NOMO-1 treated with DMSO at 0.1 percent for 48 hours (cell line): ENCODE measurements at regions not wholly inside any gene's neighbourhood (a gene's known extent, or its start where the extent isn't known, plus 50 kb on each side); places are given as distances from the start of the nearest gene placed in this dataset.
"Not testable (repeated sequence)": the region's sequence is repeated elsewhere in the genome, so short reads cannot be mapped to it uniquely, and the experiment has no call there.

Experiments used
- DNase-seq: peaks from one replicate; lab custom pipeline; 2025; ENCODE audit not compliant: unreplicated experiment; lab: John Stamatoyannopoulos, UW

- not testable (repeated sequence) for DNase-seq
Measured at GRCh38 chr14:27363036-27363435, 765.2 kb upstream of the NOVA1 start.

GRCh38 chr14:27366596-27366995, 768.8 kb upstream of the NOVA1 start:
- no peak for DNase-seq

DNA sequence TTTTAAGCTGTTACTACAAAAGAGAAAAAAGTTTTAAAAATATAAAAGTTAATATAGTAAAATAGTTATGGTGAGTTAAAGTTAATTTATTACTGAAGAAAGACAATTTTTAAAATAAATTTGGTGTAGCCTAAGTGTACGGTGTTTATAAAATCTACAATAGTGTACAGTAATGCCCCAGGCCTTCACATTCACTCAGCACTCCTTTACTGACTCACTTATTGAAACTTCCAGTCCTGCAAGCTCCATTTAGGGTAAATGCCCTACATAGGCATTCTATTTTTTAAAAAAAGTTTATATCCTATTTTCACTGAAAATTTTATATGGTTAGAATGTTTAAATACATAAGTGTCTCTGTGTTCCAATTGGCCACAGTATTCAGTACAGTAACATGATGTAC, 769.5 kb upstream of the NOVA1 start:
- DNase-seq = no peak

DNA sequence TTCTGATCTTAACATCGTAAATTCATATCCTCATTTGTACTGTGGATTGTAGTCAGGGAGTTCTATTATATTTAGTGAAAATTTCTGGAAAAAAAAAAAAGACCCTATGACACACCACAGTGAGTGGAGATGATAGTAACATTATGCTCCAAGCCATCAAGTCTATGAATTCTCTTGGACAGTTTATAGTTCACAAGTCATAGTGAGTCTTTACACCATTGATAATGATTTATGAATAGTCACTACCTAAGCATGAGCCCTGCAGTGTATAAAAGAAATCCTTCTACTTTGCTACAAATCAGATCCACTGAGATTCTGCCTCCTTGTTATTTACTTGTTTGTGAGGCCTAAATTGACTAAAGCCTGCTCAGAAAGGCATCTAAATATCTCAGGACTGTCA, 772.2 kb upstream of the NOVA1 start:
- no peak for DNase-seq

DNA sequence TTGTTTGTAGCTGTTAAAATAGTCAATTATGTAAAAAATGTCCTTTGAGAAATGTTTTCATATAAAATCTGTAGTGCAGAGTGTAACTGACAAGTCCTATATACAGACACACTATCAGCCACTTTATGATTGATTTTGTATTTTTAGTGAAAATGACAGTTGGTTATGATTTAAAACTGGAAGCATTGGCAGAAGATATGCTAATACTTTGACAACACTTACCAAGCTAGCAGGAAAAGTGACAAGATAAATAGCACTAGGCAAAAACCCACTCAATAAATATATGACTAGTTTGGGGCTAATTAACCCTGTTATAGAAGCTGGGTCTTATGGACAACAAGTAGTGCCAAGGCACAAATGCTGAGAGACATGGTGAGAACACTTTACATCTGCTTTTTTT, 772.9 kb upstream of the NOVA1 start:
- DNase-seq = no peak

- no peak for DNase-seq
Measured at GRCh38 chr14:27371209-27371608, 773.4 kb upstream of the NOVA1 start.

DNA sequence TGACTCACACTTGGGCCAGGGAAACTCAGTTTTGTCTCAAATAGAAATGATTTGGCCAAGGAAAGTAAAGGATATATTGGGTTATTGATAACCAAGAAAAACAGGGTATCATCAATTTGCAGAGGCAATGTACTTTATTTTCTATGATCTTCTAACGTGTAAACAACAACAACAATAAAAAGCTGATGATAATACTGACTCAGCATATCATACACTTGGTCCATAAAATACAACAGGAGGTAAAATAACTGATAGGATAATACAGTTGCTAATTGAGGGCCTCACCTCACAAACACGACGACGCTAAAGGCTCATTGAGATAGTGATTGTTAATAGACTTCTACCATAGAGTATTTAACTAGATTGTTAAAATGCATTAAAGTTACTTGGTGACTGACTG, 774.0 kb upstream of the NOVA1 start:
- no peak for DNase-seq

- DNase-seq = no peak
Measured at GRCh38 chr14:27372771-27373170, 774.9 kb upstream of the NOVA1 start.

GRCh38 chr14:27384124-27384523, 786.3 kb upstream of the NOVA1 start:
- DNase-seq = no peak

DNA sequence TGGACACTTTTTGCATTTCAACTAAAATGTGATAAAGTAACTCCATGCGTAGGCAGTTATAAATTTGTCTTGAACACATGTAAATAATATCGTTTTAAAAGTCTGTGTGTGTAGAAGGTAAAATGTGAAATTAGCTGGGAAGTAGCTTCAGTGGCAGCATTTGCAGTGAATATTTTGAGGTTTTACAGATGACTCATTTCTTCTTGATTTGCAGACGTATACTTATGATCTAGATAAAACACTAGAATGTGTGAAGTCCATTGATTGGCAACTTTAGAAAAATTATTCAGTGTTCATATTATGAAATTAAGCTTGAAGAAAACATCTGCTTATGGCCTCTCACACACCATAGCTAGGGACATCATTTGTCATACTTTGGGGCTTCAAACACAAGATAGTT, 788.6 kb upstream of the NOVA1 start:
- DNase-seq = no peak

- no peak for DNase-seq
Measured at GRCh38 chr14:27387463-27387862, 789.6 kb upstream of the NOVA1 start.

GRCh38 chr14:27389402-27389801, 791.6 kb upstream of the NOVA1 start:
- no peak for DNase-seq

- DNase-seq = no peak
Measured at GRCh38 chr14:27390155-27390554, 792.3 kb upstream of the NOVA1 start.

DNA sequence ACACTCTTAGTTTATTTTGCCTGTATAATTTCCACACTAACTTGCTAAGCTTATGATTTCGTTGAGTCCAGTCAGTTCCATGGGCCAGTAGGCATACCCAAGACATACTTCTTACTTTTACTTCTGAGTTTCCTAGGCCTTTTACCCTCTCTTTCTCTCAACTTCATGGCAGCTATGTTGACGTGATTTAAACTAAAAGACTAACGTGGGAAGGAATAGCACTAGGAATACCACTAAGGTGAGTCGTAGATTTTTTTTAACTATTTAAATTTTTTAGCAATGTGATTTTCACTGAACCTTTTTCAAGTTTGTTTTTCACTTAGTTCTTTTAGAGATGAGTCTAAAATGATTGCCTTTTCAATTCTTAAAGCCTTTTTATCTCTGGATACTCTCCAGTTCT, 793.5 kb upstream of the NOVA1 start:
- DNase-seq = no peak

GRCh38 chr14:27392153-27392552, 794.3 kb upstream of the NOVA1 start:
- no peak for DNase-seq

DNA sequence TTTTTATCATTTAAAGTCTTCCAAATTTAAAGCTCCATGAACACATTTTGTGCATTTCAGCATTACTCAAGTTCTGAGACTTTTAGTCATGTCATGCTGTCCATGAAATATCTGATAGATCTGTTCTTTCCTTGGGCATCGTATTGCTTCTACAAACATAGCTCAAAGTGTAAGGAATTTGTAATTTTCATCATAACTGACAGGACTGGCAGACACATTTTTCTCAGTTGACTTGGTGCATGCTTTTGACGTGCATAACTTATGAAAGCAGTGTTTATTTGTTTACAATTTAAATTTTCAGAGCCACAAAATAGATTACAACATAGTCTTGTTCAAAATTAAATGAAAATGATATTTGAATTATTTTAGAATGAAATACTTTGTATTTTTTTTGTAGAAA, 812.1 kb upstream of the NOVA1 start:
- no peak for DNase-seq

DNA sequence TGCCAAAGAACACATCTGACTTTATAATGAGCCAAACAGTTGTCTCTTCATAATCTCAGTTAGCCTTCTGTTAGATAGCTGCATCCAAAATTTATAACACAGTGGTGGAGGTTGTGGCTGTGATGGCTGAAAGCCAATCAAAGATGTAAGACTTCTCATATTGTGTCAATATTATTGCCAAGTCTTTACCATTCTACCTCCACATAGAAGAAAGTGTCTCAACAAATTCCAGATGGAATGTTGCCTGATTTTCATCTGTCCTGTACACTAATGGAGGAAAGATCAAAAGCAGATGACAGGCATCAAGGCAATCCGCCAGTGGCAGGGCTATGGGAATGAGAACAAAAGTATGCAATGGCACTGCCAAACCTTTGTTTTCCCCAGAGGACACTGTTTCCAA, 813.1 kb upstream of the NOVA1 start:
- DNase-seq = no peak

- DNase-seq = no peak
Measured at GRCh38 chr14:27427796-27428195, 830.0 kb upstream of the NOVA1 start.

GRCh38 chr14:27435923-27436670, 838.3 kb upstream of the NOVA1 start:
- DNase-seq = no peak

DNA sequence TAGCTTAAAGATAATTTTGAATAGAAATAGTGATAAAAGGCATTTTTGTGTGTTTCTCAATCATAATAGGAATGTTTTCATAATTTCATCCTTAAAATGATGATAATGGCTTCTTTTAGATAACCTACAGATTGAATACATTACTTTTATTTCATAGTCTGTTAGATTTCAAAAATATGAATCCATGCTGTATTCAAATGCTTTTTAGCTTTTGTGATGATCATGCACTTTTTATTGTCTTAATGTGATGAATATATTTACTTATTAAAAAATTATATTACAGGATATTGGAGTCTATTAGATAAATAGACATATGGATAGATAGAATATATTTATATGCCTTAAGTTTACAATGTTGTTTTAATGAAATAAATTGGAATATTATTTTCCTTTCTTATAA, 886.8 kb upstream of the NOVA1 start:
- DNase-seq = no peak

DNA sequence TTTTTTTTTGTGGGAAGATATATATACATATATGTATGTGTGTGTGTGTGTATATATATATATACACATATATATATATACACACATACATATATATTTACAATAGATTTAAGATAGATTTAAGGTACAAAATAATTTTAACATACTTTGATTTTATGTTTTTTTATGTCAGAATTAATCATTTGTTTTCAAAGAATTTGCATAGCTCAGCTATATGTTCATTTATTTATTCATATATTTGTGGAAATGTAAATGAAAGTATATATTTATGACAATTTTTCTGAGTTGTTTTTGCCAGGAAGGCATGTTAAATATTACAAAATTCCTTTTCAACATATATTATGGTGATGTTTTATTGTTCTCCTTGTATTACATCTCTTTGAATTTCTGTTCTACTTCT, 887.4 kb upstream of the NOVA1 start:
- DNase-seq = no peak

GRCh38 chr14:27506272-27506671, 908.4 kb upstream of the NOVA1 start:
- no peak for DNase-seq

- DNase-seq = no peak
Measured at GRCh38 chr14:27528328-27528727, 930.5 kb upstream of the NOVA1 start.
